IMR-90 (cell line): ENCODE measurements at regions not wholly inside any gene's neighbourhood (a gene's known extent, or its start where the extent isn't known, plus 50 kb on each side); places are given as distances from the start of the nearest gene placed in this dataset.

ENCODE experiments used
- ATAC-seq: fragments of 200-7000 bp; cut with Tn5 transposase; 2 replicates; pipeline ENCODE4 v1.9.1; 2020; ENCODE audit warnings: low read depth, mild to moderate bottlenecking, moderate library complexity
- BruUV-seq: library from RNA; stranded (reverse); fragments of 400-500 nt; replicated peaks from 2 replicates; lab custom pipeline; 2021; lab: Mats Ljungman, UMichigan
- CTCF ChIA-PET: fragments of 300-600 bp; formaldehyde crosslinking; extraction: SDS; loops from one replicate; lab custom pipeline; 2021; ENCODE audit warnings: antibody characterized with exemption; lab: Yijun Ruan, JAX
- POLR2A ChIA-PET: fragments of 300-600 bp; sonication (Branson Sonifier 250); formaldehyde crosslinking; loops from one replicate; lab custom pipeline; 2022; ENCODE audit warnings: antibody characterized with exemption; ENCODE audit not compliant: unreplicated experiment; lab: Charles Lee
- DNase-seq: peaks from one replicate; pipeline ENCODE4 v3.0.0; 2013
- H2AFZ ChIP-seq: replicated peaks from 2 replicates; pipeline ENCODE3; 2013; ENCODE audit warnings: low read length, mild to moderate bottlenecking; ENCODE audit not compliant: poor library complexity
- H2AK5ac ChIP-seq: 2 replicates; pipeline ENCODE4 v1.6.1; 2013; ENCODE audit warnings: low read depth, low read length, inconsistent platforms
- H2AK9ac ChIP-seq: replicated peaks from 2 replicates; pipeline ENCODE3; 2013; ENCODE audit warnings: mild to moderate bottlenecking, low read depth, low read length, moderate library complexity; ENCODE audit not compliant: poor library complexity
- H2BK120ac ChIP-seq: 2 replicates; pipeline ENCODE4 v1.6.1; 2013; ENCODE audit warnings: low read depth, low read length, inconsistent platforms
- H2BK15ac ChIP-seq: 3 replicates; pipeline ENCODE4 v1.6.1; 2013; ENCODE audit warnings: low read depth, low read length, inconsistent platforms
- H2BK20ac ChIP-seq: 2 replicates; pipeline ENCODE4 v1.6.1; 2013; ENCODE audit warnings: low read depth, mild to moderate bottlenecking, inconsistent platforms, low read length, moderate library complexity
- H2BK5ac ChIP-seq: 2 replicates; pipeline ENCODE4 v1.6.1; 2013; ENCODE audit warnings: mild to moderate bottlenecking, low read depth, low read length, inconsistent platforms; ENCODE audit not compliant: poor library complexity, severe bottlenecking
- H3K14ac ChIP-seq: replicated peaks from 2 replicates; pipeline ENCODE4 v1.6.1; 2013; ENCODE audit warnings: low read depth, low read length, inconsistent platforms
- H3K18ac ChIP-seq: 2 replicates; pipeline ENCODE4 v1.6.1; 2013; ENCODE audit warnings: low read depth, low read length, control low read depth
- H3K23ac ChIP-seq: 2 replicates; pipeline ENCODE4 v1.6.1; 2013; ENCODE audit warnings: low read depth, low read length, inconsistent platforms
- H3K27ac ChIP-seq: 2 replicates; pipeline ENCODE4 v1.5.1; 2013; ENCODE audit warnings: mild to moderate bottlenecking, control low read depth, low read length; ENCODE audit not compliant: insufficient read depth
- H3K27me3 ChIP-seq: 2 replicates; pipeline ENCODE4 v1.6.1; 2013; ENCODE audit warnings: low read length; ENCODE audit not compliant: control insufficient read depth, insufficient read depth
- H3K36me3 ChIP-seq: 2 replicates; pipeline ENCODE4 v1.6.1; 2013; ENCODE audit warnings: low read length, mixed read lengths; ENCODE audit not compliant: control insufficient read depth, insufficient read depth
- H3K4ac ChIP-seq: 2 replicates; pipeline ENCODE4 v1.6.1; 2013; ENCODE audit warnings: low read depth, low read length, inconsistent platforms
- H3K4me1 ChIP-seq: 2 replicates; pipeline ENCODE4 v1.6.1; 2013; ENCODE audit warnings: low read length, mixed read lengths; ENCODE audit not compliant: control insufficient read depth, insufficient read depth
- H3K4me2 ChIP-seq: 2 replicates; pipeline ENCODE4 v1.6.1; 2013; ENCODE audit warnings: low read depth, mild to moderate bottlenecking, control low read depth, low read length, moderate library complexity
- H3K4me3 ChIP-seq: 2 replicates; pipeline ENCODE4 v1.5.1; 2013; ENCODE audit warnings: low read depth, mild to moderate bottlenecking, control low read depth, low read length, moderate library complexity; ENCODE audit not compliant: insufficient read depth
- H3K56ac ChIP-seq: 2 replicates; pipeline ENCODE4 v1.6.1; 2013; ENCODE audit warnings: low read length, inconsistent platforms; ENCODE audit not compliant: insufficient read depth; ENCODE audit errors: extremely low read depth
- H3K79me1 ChIP-seq, 2 experiments: 2 replicates each; pipeline ENCODE4 v1.6.1; 2013; ENCODE audit warnings: low read length in 2 of 2, inconsistent platforms in 1 of 2, low read depth in 1 of 2
- H3K9ac ChIP-seq: 2 replicates; pipeline ENCODE4 v1.6.1; 2013; ENCODE audit warnings: low read depth, low read length, control low read depth
- H3K9me1 ChIP-seq: 2 replicates; pipeline ENCODE4 v1.6.1; 2013; ENCODE audit warnings: low read length, inconsistent platforms; ENCODE audit not compliant: insufficient read depth
- H3K9me3 ChIP-seq: 2 replicates; pipeline ENCODE4 v1.6.1; 2013; ENCODE audit warnings: low read length; ENCODE audit not compliant: control insufficient read depth, insufficient read depth
- H4K20me1 ChIP-seq: 2 replicates; pipeline ENCODE4 v1.6.1; 2013; ENCODE audit warnings: low read length, inconsistent platforms; ENCODE audit not compliant: insufficient read depth
- H4K5ac ChIP-seq: 2 replicates; pipeline ENCODE4 v1.6.1; 2013; ENCODE audit warnings: mild to moderate bottlenecking, low read depth, low read length, control low read depth
- H4K8ac ChIP-seq, 2 experiments: 2 replicates each; pipeline ENCODE4 v1.6.1; 2013; ENCODE audit warnings: low read depth in 2 of 2, low read length in 2 of 2, control low read depth in 1 of 2, inconsistent platforms in 1 of 2
- H4K91ac ChIP-seq: 2 replicates; pipeline ENCODE4 v1.6.1; 2013; ENCODE audit warnings: low read depth, low read length, inconsistent platforms; ENCODE audit not compliant: insufficient read depth
- CEBPB ChIP-seq: IDR thresholded peaks from 2 replicates; pipeline ENCODE4 v1.6.1; 2012; ENCODE audit warnings: low read depth, low read length, improper control_type of control experiment
- CHD1 ChIP-seq: IDR thresholded peaks from 2 replicates; pipeline ENCODE4 v1.6.1; 2012; ENCODE audit warnings: low read depth, low read length, improper control_type of control experiment
- FOS ChIP-seq: fragments of 150-350 bp; IDR thresholded peaks from 2 replicates; pipeline ENCODE4 v1.6.1; 2016; ENCODE audit warnings: low read depth, low read length
- WGBS, 2 experiments: methylation state at CpG; one replicate each; pipeline versions ENCODE4 v1.1.5 to v1.1.7; 2013; ENCODE audit warnings: missing lambda C conversion rate in 2 of 2; ENCODE audit not compliant: insufficient read length in 1 of 2; ENCODE audit errors: extremely low coverage in 2 of 2; 5-methylcytosine and 5-hydroxymethylcytosine counted together
- dilution Hi-C: fragments of 300-500 bp; cut with HindIII; formaldehyde crosslinking; loops from one replicate; pipeline ENCODE4 v1.14.3; 2018; ENCODE audit warnings: low sequenced_read_pairs; ENCODE audit not compliant: unreplicated experiment
- in situ Hi-C: fragments of 300-500 bp; cut with MboI; formaldehyde crosslinking; loops from 3 replicates; pipeline ENCODE4 v1.14.3; 2019; ENCODE audit warnings: low sequenced_read_pairs, inconsistent platforms, mixed read lengths
- intact Hi-C: fragments of 100-400 bp; cut with micrococcal nuclease; formaldehyde crosslinking; loops from 2 replicates; pipeline ENCODE4 v1.10.0; 2022

GRCh38 chr4:165737309-165737972 is 135.6 kb upstream of the TLL1 start:
- H2BK5ac ChIP-seq, result no peak overlapping the region
- POLR2A ChIA-PET, result no interaction called here

More at GRCh38 chr4:165737309-165737972, 135.6 kb upstream of the TLL1 start:
- no peak overlapping the region for H3K4me3 ChIP-seq
- DNase-seq (no peak), ATAC-seq (no peak)
- no peak overlapping the region for H4K5ac ChIP-seq
- H3K27ac ChIP-seq, result no peak overlapping the region
- no peak overlapping the region for H2BK20ac ChIP-seq
- no peak overlapping the region for H2AK9ac ChIP-seq
- no peak overlapping the region for H2BK120ac ChIP-seq
- dilution Hi-C loops, result no loop called here
- no peak overlapping the region for H3K9ac ChIP-seq
- H3K79me1 ChIP-seq, result no peaks in the 10 kb centered on the region
- no peak overlapping the region for H3K18ac ChIP-seq
- H3K27me3 ChIP-seq, result no peaks in the 10 kb centered on the region
- no TSS peak for BruUV-seq
- CTCF ChIA-PET, result no interaction called here
- no peaks in the 10 kb centered on the region for H3K4me1 ChIP-seq
- whole genome bisulfite sequencing, 2 experiments, result no CpG with 5 or more reads among the region's 1 CpG
- no peak overlapping the region for H3K23ac ChIP-seq
- no peak overlapping the region for H4K91ac ChIP-seq
- intact Hi-C loops, result no loop called here
- H3K14ac ChIP-seq, result no peak overlapping the region
- TF ChIP-seq CHD1 (no peak), CEBPB (no peak), FOS (no peak)
- no peak overlapping the region for H3K56ac ChIP-seq
- no peak overlapping the region for H2AFZ ChIP-seq
- H3K4ac ChIP-seq, result no peak overlapping the region
- no peak overlapping the region for H2AK5ac ChIP-seq
- no peak overlapping the region for H4K8ac ChIP-seq
- H4K20me1 ChIP-seq, result no peaks in the 10 kb centered on the region
- in situ Hi-C loops, result no loop called here
- no peak overlapping the region for H3K4me2 ChIP-seq
- H3K9me1 ChIP-seq, result no peaks in the 10 kb centered on the region
- no peaks in the 10 kb centered on the region for H3K36me3 ChIP-seq
- peaks cover 4% of the 10 kb centered on the region for H3K9me3 ChIP-seq
- H2BK15ac ChIP-seq, result no peak overlapping the region
